Mucosa of gallbladder (tissue), 1 donor: ENCODE measurements at regions not wholly inside any gene's neighbourhood (a gene's known extent, or its start where the extent isn't known, plus 50 kb on each side); places are given as distances from the start of the nearest gene placed in this dataset.

Source experiments
- DNase-seq: peaks from one replicate; pipeline ENCODE4 v3.0.0-alpha.2; 2020; ENCODE audit warnings: low spot score
- donor health status: DM: no; HTN: no; CAD: no.

DNA sequence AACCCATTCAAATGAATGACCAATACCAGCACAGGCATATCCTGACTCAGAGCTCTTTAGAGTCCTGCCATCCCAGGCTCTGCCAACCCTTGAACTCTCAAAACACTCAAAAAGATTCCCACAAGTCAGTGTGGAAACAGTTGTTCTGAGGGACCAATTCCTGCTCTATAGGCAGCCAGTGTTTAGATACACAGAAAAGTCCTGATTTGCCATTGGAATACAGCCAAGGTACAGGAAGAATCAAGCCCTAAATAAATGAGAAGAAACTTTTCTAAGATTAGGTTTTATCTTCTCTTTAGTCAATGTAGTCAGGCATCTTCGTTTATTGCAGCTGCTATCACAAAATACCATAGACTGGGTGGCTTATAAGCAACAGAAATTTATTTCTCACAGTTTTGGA is 626.8 kb upstream of the ARID1B start:
- no peak for DNase-seq

DNA sequence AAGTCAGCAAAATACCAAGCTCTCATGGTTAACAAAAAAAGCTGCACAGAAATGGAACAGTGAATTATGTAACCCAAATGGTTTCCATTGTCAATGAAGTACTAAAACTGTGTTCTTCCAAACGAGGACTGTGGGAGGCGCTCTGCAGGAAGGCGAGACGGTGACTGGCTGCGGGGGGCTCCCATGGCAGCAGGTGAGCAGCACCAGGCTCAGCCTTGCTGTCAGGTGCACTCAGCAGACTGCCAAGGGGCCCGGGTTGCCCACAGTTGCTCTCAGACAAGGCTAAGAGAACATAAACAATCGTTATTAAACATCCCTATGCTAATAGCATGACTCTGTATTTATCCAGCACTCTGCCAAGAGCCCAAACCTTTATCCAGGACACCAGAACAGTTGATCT is 630.3 kb upstream of the ARID1B start:
- no peak for DNase-seq

DNA sequence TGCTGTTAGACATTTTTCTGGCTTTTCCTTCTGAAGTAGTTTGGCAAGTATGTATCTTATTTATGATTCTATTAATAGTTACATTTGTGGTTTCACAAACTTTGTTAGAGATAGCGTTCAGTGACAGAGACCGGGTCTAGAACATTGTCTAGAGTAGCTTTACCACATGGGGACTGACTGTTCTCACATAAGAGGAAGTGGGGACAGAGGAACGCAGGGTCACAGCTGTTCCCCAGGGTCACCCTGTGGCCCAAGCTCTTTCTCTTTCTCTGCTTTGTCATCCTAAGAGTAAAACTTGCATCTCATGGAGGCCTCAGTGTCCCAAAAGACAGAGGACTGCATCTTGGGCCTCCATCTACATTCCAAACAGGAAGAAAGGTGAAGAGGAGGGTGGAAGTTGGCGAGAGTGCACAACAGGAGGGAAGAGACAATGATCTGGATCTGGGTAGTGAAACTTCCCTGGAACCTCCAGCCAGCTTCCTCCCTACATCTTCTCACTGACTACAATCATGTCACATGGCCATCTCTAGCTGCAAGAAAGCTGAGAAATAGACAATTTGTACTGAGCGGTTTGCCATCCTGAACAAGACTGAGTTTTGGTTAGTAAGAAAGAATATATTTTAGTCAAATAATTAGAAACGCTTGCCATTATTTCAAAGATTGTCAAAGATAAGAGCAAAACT is 645.8 kb upstream of the ARID1B start:
- DNase-seq, result no peak

DNA sequence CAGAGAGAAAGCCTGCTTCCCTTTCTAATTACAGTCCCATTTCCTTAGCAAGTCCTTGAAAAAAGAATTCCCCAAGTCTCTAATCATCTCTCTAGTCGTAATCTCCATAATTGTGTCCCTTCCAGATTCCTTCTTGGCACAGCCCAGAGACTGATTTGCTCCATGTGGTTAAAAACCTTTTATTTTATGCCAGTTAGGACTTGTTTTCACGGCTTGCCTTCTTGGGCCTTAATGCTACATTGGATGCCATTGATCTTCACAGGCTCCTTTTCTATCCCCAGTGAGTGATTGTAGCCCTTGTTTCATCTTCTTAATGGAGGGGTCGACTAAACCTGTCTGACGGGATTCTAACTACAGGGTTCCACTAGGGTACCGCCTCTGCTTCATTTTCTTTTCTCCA is 650.6 kb upstream of the ARID1B start:
- DNase-seq, result no peak

- no peak for DNase-seq
These were observed 651.3 kb upstream of the ARID1B start for GRCh38 chr6:156125844-156126243.

DNA sequence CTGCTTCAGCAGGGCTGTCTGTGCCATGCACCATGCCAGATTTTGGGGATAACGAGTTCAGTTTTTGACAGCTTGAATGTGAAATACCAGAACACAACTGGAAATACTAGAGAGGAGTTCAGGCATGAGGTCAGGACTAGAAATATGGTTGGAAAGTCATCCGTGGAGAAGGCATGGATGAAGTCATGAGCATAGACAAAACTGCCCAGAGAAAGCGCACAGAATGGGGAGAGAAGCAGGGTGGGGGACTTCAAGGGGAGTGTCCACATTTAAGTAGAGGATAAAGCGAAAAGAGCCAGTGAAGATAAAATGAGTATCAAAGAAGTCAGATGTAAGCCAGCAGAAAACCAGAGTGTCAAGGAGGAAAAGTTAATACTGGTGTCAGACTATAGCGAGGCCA is 653.4 kb upstream of the ARID1B start:
- no peak for DNase-seq

DNA sequence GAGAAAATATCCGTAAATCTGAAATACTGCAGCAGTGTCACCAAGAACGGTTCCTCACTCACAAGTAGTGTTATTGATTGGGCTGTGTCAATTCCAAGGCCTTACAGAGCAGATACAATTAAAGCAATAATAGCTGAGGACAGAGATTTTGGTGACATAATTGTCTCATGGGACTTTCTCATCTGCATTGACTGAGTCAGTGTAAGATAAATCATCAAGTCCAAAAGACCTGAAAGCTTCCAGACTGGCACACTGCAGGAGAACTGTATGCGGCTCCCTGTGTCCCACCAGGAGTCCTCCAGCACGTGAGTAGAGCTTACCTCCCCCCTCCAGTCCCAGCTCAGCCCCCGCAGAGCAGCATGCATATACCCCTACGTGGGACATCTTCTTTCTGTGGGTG is 655.2 kb upstream of the ARID1B start:
- no peak for DNase-seq

DNA sequence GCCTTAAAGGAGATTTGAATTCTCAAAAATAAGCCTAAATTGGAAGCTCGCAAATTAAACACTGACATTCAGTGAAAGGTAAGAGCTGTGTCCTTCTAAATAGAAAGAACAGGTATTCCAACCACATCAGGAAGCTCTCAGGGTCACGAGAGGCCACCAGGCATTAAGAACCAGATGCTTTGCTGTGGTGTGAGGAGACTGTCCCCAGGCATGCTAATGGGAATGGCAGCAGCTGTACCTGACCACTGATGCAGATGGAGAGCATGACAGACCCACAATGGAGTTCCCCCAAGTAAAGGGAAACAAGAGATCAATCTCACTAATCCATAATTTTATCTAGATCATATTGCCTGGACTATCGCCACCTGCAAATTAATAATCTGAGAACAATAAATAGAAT is 658.9 kb upstream of the NOX3 start:
- no peak for DNase-seq

DNA sequence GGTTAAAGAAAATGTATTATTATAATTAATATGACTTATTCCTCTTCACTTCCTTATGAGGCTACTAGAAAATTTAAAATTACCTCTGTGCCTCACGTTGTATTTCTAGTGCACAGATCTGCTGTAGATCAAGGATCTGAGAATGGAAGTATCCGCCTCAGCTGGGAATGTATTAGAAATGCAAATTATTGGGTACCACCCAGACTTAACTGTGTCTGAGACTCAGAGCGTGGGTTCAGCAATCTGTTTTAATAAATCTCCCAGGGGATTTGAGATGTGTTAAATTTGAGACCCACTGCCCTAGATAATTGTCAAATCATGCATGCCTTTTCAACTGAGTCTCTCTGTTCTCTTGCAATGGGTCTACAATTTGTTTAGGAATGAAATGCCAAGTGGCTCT is 658.0 kb upstream of the NOX3 start:
- DNase-seq, result no peak

DNA sequence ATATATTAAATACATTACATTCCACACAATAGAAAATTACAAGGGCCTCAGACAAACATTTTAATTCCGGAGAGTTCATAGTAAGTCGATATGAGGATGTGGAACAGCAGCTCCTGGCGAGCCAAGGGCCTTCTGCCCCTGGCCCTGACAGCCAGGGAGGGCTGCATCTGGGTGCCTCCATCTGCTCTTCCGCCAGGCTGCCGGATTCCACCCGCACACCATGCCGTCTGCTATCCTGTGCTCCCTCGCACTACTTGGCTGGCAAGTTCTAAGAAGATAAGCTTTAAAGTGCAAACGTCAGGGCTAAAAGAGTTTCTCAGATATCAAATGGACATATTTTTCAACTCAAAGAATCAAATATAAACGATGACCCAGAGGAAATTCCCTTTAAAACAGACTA is 656.3 kb upstream of the NOX3 start:
- DNase-seq, result no peak

- DNase-seq, result no peak
These were observed 654.6 kb upstream of the NOX3 start for GRCh38 chr6:156110249-156110648.

DNA sequence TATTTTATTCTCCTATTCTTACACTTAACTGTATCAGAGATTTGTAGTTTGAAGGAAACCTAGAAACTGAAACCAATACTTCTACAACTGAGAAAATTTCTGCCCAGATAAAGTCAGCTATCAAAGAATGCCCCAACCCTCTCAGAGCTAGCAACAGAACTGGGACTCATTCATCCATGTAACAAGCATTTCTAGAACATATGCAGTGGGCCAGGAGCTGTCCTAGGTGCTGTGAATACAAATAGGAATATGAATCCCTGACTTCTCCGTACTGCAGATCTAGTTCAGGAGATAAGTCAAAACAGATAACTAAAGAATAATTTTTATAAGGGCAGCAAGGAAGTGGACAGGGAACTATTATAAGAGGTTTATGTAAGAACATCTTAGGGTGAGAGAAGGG is 654.1 kb upstream of the NOX3 start:
- DNase-seq, result no peak

DNA sequence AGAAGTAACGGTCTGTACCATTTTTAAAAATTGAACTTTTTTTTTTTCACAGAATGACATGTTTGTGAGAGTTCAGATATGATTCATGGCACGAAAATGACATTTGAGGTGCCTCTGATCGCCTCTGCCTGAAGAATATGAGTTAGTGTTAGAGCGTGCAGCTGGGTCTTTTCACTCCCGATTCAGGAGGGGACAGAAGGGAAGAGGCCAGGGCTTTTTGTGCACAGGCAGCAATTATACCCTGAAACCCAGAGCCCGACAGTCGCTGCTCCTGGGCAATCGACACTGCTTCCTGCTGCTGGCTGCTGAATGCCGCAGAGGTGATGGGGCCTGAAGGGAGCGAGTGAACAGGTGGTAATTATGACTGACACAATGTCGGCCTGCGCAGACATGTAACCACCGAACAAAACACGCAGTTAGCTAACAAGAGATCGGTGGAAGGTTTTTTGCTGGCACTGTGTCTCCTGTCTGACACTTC is 652.0 kb upstream of the NOX3 start:
- DNase-seq, result no peak

GRCh38 chr6:156102129-156102528 is 646.5 kb upstream of the NOX3 start:
- no peak for DNase-seq

GRCh38 chr6:156098839-156099238 is 643.2 kb upstream of the NOX3 start:
- no peak for DNase-seq

DNA sequence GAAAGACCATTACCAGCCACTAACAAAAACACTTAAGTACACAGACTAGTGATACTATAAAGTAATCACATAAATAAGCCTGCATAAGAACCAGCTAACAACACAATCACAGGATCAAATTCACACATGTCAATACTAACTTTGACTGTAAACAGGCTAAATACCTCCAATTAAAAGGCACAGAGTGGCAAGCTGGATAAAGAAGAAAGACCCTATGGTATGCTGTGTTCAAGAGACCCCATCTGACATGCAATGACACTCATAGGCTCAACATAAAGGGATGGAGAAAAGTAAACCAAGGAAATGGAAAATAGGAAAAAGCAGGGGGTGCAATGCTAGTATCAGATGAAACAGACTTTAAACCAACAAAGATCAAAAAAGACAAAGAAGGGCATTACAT is 631.8 kb upstream of the NOX3 start:
- DNase-seq, result no peak

GRCh38 chr6:156082012-156082411 is 626.4 kb upstream of the NOX3 start:
- DNase-seq, result no peak

DNA sequence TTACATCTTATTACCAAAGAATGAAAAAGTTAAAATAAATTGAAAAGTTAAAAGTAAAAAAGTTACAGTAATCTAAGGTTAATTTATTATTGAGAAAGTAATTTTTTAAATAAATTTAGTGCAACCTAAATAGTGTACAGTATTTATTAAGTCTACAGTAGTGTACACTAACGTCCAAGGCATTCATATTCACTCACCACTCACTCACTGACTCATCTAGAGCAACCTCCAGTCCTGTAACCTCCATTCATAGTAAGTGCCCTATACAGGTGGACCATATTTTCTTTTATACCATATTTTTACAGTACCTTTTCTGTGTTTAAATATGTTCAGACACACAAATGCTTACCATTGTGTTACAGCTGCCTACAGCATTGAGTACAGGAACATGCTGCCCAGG is 624.7 kb upstream of the NOX3 start:
- DNase-seq, result no peak

GRCh38 chr6:156068881-156069280 is 613.2 kb upstream of the NOX3 start:
- no peak for DNase-seq

DNA sequence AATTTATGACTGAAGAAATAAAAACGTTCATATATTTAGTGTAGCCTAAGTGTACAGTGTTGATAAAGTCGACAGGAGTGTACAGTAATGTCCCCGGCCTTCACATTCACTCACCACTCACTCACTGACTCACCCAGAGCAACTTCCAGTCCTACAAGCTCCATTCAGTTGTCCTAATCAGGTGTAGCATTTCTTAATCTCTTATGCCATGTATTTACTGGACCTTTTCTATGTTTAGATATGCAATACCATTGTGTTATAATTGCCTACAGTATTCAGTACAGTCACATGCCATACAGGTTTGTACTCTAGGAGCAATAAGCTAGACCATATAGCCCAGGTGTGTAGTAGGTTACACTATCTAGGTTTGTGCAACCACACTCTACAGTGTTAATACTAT is 610.2 kb upstream of the NOX3 start:
- DNase-seq, result no peak

DNA sequence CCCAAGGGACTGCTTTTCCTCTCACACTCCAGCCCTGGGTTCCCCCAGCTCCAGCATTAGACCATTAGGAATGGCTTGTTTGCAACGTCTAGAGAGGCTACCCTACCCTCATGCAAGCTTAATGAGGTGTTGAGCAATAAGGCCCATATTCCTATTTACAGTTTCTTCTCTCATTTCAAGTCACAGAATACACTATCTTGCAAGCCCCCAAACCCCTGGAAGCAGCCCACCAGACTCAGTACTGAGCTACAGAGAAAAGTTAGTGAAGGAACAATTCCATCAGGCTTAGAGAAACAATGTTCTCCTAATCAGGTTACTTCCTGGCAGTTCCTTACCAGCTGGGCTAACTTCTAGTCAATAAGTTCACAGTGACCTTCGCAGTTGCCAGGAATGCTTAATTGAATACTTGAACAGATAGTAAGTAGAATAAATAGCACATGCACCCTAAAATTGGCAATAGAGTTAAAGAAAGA is 606.5 kb upstream of the NOX3 start:
- peak; percentile 40 for DNase-seq

GRCh38 chr6:156061465-156061864 is 605.8 kb upstream of the NOX3 start:
- DNase-seq, result no peak

DNA sequence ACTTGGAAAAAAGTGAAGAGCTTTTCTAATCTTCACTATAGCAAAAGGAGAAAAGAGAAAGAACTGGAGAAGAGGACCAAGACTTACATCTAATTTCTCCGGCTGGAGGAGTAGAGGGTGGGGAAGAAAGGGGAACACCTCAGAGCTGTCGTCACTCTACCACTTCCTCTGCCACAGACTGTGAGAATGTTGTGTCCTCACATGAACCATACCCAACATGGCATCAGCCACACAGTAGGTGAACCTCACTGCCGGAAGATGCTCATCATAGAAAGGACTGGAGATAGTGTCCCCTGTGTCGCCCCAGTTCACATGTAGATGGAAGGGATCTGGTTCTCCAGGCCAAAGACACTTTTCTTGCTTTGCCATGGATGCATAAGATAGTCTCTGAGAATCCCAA is 604.4 kb upstream of the NOX3 start:
- DNase-seq, result no peak

DNA sequence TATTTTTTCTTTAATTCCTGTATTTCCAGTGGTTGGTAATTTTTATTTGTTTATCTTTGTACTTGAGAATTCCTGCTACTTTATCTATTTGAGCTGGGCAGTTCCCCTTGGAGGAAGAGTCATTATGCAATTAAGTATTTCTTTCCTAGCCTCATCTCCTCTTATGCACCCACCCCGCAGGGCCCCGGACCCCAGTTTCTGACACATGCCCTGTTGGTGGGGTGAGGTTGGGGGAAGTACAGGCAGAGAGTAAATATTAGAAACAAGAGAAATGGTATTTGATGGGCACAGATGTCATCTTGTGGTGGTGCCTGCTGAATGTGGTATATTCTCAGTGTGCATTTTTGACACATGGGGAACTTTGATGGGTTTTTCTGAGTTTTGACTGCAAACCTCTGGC is 602.7 kb upstream of the NOX3 start:
- no peak for DNase-seq
